ENCODE measurements at regions not wholly inside any gene's neighbourhood (a gene's known extent, or its start where the extent isn't known, plus 50 kb on each side); places are given as distances from the start of the nearest gene placed in this dataset.

- H3K79me2 ChIP-seq (replicated peaks; ENCODE audit: insufficient read depth), result no peaks in the 10 kb centered on the region
- no peak overlapping the region for H2AFZ ChIP-seq
- H3K27ac ChIP-seq (ENCODE audit: low read depth), result no peak overlapping the region
- no peak overlapping the region for H3K4me3 ChIP-seq
- H3K9me2 ChIP-seq (ENCODE audit: insufficient read depth), result no peaks in the 10 kb centered on the region
- no peak for ATAC-seq
- Mint-ChIP-seq H3K4me1 (no peaks in the 10 kb centered on the region), H3K9me3 (no peaks in the 10 kb centered on the region), H3K4me3 (no peak overlapping the region), H3K27me3 (ENCODE audit: insufficient read depth, low read depth, poor library complexity) (no peaks in the 10 kb centered on the region), H3K27ac (no peak overlapping the region), H3K36me3 (ENCODE audit: low read depth) (no peaks in the 10 kb centered on the region)
- DNase-seq (ENCODE audit: low spot score), result no peak
- H3K4me2 ChIP-seq, result no peak overlapping the region
- no peaks in the 10 kb centered on the region for H3F3A ChIP-seq (replicated peaks; ENCODE audit: low read depth)
- no peaks in the 10 kb centered on the region for H3K36me3 ChIP-seq (ENCODE audit: insufficient read depth)
- TF ChIP-seq ZNF114 (CRISPR knock-in tag; IDR thresholded peaks at IDR 0.05), result no peak
- no peak for TF ChIP-seq EZH2phosphoT487 (IDR thresholded peaks at IDR 0.05; ENCODE audit: unreplicated experiment)
- H3K4me1 ChIP-seq (ENCODE audit: insufficient read depth), result no peaks in the 10 kb centered on the region
- no peaks in the 10 kb centered on the region for H3K27me3 ChIP-seq (ENCODE audit: insufficient read depth)
- no peaks in the 10 kb centered on the region for H4K20me1 ChIP-seq (replicated peaks; ENCODE audit: insufficient read depth)
Measured at GRCh38 chr6:114833211-114833610, 490.4 kb upstream of the HS3ST5 start.

- no peak overlapping the region for H3K4me2 ChIP-seq
- H3K36me3 ChIP-seq (ENCODE audit: insufficient read depth), result no peaks in the 10 kb centered on the region
- H3K4me1 ChIP-seq (ENCODE audit: insufficient read depth), result no peaks in the 10 kb centered on the region
- TF ChIP-seq ZNF331 (CRISPR knock-in tag; IDR thresholded peaks at IDR 0.05; ENCODE audit: low read depth), result no peak
- TF ChIP-seq EZH2 (IDR thresholded peaks at IDR 0.05; ENCODE audit: low read depth, unreplicated experiment), result no peak
- no peak overlapping the region for H3K4me3 ChIP-seq
- H4K20me1 ChIP-seq (replicated peaks; ENCODE audit: insufficient read depth), result no peaks in the 10 kb centered on the region
- no peak for ATAC-seq
- no peaks in the 10 kb centered on the region for H3F3A ChIP-seq (replicated peaks; ENCODE audit: low read depth)
- no peaks in the 10 kb centered on the region for H3K9me3 Mint-ChIP-seq
- no peak overlapping the region for H3K27ac Mint-ChIP-seq
- H3K36me3 Mint-ChIP-seq (ENCODE audit: low read depth), result no peaks in the 10 kb centered on the region
- no peaks in the 10 kb centered on the region for H3K27me3 ChIP-seq (ENCODE audit: insufficient read depth)
- H3K4me3 Mint-ChIP-seq, result no peak overlapping the region
- no peaks in the 10 kb centered on the region for H3K4me1 Mint-ChIP-seq
- no peak for DNase-seq (ENCODE audit: low spot score)
- H3K27me3 Mint-ChIP-seq (ENCODE audit: insufficient read depth, low read depth, poor library complexity), result no peaks in the 10 kb centered on the region
- H3K79me2 ChIP-seq (replicated peaks; ENCODE audit: insufficient read depth), result no peaks in the 10 kb centered on the region
- H2AFZ ChIP-seq, result no peak overlapping the region
- no peaks in the 10 kb centered on the region for H3K9me2 ChIP-seq (ENCODE audit: insufficient read depth)
- H3K27ac ChIP-seq (ENCODE audit: low read depth), result no peak overlapping the region
Measured at GRCh38 chr6:114830515-114830914, 487.7 kb upstream of the HS3ST5 start.

- Histone ChIP-seq H2AFZ (no peak overlapping the region), H3F3A (replicated peaks; ENCODE audit: low read depth) (no peaks in the 10 kb centered on the region), H3K36me3 (ENCODE audit: insufficient read depth) (no peaks in the 10 kb centered on the region), H3K79me2 (replicated peaks; ENCODE audit: insufficient read depth) (no peaks in the 10 kb centered on the region), H3K4me2 (no peak overlapping the region), H3K27ac (ENCODE audit: low read depth) (no peak overlapping the region), H3K4me3 (no peak overlapping the region), H3K9me2 (ENCODE audit: insufficient read depth) (no peaks in the 10 kb centered on the region), H4K20me1 (replicated peaks; ENCODE audit: insufficient read depth) (no peaks in the 10 kb centered on the region), H3K4me1 (ENCODE audit: insufficient read depth) (no peaks in the 10 kb centered on the region), H3K27me3 (ENCODE audit: insufficient read depth) (no peaks in the 10 kb centered on the region)
- Mint-ChIP-seq H3K27me3 (ENCODE audit: insufficient read depth, low read depth, poor library complexity) (no peaks in the 10 kb centered on the region), H3K27ac (no peak overlapping the region), H3K4me3 (no peak overlapping the region), H3K4me1 (no peaks in the 10 kb centered on the region), H3K9me3 (no peaks in the 10 kb centered on the region), H3K36me3 (ENCODE audit: low read depth) (no peaks in the 10 kb centered on the region)
- ATAC-seq (no peak), DNase-seq (ENCODE audit: low spot score) (no peak)
- TF ChIP-seq CTCF (conservative IDR thresholded peaks at IDR 0.05; ENCODE audit: low read depth in 2 of 2), result no peak
- no peak for TF ChIP-seq POLR2AphosphoS5 (IDR thresholded peaks at IDR 0.05; ENCODE audit: low read depth)
Measured at GRCh38 chr6:114827135-114827534, 484.3 kb upstream of the HS3ST5 start.

All from GM23338 (cell line).